OCI-LY3 (cell line): ENCODE measurements at regions not wholly inside any gene's neighbourhood (a gene's known extent, or its start where the extent isn't known, plus 50 kb on each side); places are given as distances from the start of the nearest gene placed in this dataset.
A peak's percentile ranks its signal among the peaks of the same experiment; 100 is the strongest.

Source experiments
- H2AFZ ChIP-seq: fragments of 200-600, 300-600 bp; shearing (Covaris generic); 2 replicates; pipeline ENCODE4 v1.6.0; 2014; ENCODE audit warnings: antibody characterized with exemption, low read depth, low read length
- H3K27ac ChIP-seq: fragments of 200-600, 300-600 bp; sonication (generic); 2 replicates; pipeline ENCODE4 v1.5.1; 2014; ENCODE audit warnings: mild to moderate bottlenecking, low read length, moderate library complexity, mixed read lengths
- H3K27me3 ChIP-seq: fragments of 200-600, 300-600 bp; sonication (generic); 2 replicates; pipeline ENCODE4 v1.6.1; 2014; ENCODE audit warnings: low read depth, low read length, mixed read lengths
- H3K36me3 ChIP-seq: fragments of 200-600, 300-600 bp; sonication (generic); replicated peaks from 2 replicates; pipeline ENCODE3; 2014; ENCODE audit warnings: low read depth, low read length, mixed read lengths
- H3K4me1 ChIP-seq: fragments of 300-600, 200-600 bp; sonication (generic); 2 replicates; pipeline ENCODE4 v1.6.1; 2014; ENCODE audit warnings: low read length, mixed read lengths
- H3K4me2 ChIP-seq: fragments of 200-600, 300-600 bp; sonication (generic); 2 replicates; pipeline ENCODE4 v1.6.1; 2014; ENCODE audit warnings: low read length, mixed read lengths
- H3K4me3 ChIP-seq: fragments of 300-600, 200-600 bp; sonication (generic); 2 replicates; pipeline ENCODE4 v1.5.1; 2014; ENCODE audit warnings: antibody characterized with exemption, mild to moderate bottlenecking, low read length, moderate library complexity
- H3K79me2 ChIP-seq: fragments of 300-600, 200-600 bp; shearing (Covaris generic); 2 replicates; pipeline ENCODE4 v1.6.1; 2014; ENCODE audit warnings: mild to moderate bottlenecking, low read length, mixed read lengths
- H3K9ac ChIP-seq: fragments of 300-600, 200-600 bp; shearing (Covaris generic); 2 replicates; pipeline ENCODE4 v1.6.0; 2014; ENCODE audit warnings: mild to moderate bottlenecking, low read length, moderate library complexity
- H3K9me3 ChIP-seq: fragments of 200-600, 300-600 bp; shearing (Covaris generic); 2 replicates; pipeline ENCODE4 v1.6.1; 2014; ENCODE audit warnings: low read length, mixed read lengths; ENCODE audit not compliant: insufficient read depth
- H4K20me1 ChIP-seq: fragments of 200-600, 300-600 bp; sonication (generic); 2 replicates; pipeline ENCODE4 v1.6.1; 2016; ENCODE audit warnings: low read length, mixed read lengths; ENCODE audit not compliant: insufficient read depth
- EZH2phosphoT487 ChIP-seq: fragments of 200-600 bp; shearing (Covaris generic); IDR thresholded peaks from 2 replicates; pipeline ENCODE4 v1.6.1; 2018; ENCODE audit warnings: antibody characterized with exemption, mixed run types, low read depth
- TF ChIP-seq, protein P1 (sequence below): fragments of 200-600, 300-600 bp; sonication (generic); IDR thresholded peaks from 2 replicates; pipeline ENCODE4 v1.5.1; 2014; ENCODE audit warnings: antibody characterized with exemption, low read length, low read depth

DNA sequence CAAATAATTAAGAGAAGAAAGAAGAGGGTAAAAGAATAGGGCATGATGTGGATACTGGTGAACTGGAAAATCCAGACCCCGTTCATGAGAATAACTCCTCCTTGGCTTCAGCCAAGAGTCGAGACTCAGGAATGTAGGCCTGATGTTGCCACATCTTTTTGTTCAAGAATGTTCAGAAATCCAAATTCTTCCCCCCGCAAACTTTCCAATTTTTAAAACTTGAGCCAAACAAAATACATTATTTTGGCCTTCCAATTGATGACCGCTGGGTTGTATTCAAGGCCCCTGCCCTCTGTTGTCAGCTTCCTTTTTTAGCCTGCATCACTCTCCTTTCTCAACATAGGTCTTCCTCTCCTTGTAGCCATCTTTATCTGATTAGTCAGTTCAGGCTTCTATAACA lies 106.1 kb downstream of the TNFAIP3 start:
- H3K4me1 ChIP-seq: peaks cover 18% of the 10 kb centered on the region
- no peaks in the 10 kb centered on the region for H4K20me1 ChIP-seq
- H3K4me2 ChIP-seq: no peak overlapping the region
- H3K9me3 ChIP-seq: no peaks in the 10 kb centered on the region
- no peaks in the 10 kb centered on the region for H3K79me2 ChIP-seq
- no peak overlapping the region for H2AFZ ChIP-seq
- H3K27me3 ChIP-seq: no peaks in the 10 kb centered on the region
- H3K27ac ChIP-seq: no peak overlapping the region
- no peak overlapping the region for H3K4me3 ChIP-seq
- H3K36me3 ChIP-seq: no peaks in the 10 kb centered on the region
- TF ChIP-seq, protein P1, sequence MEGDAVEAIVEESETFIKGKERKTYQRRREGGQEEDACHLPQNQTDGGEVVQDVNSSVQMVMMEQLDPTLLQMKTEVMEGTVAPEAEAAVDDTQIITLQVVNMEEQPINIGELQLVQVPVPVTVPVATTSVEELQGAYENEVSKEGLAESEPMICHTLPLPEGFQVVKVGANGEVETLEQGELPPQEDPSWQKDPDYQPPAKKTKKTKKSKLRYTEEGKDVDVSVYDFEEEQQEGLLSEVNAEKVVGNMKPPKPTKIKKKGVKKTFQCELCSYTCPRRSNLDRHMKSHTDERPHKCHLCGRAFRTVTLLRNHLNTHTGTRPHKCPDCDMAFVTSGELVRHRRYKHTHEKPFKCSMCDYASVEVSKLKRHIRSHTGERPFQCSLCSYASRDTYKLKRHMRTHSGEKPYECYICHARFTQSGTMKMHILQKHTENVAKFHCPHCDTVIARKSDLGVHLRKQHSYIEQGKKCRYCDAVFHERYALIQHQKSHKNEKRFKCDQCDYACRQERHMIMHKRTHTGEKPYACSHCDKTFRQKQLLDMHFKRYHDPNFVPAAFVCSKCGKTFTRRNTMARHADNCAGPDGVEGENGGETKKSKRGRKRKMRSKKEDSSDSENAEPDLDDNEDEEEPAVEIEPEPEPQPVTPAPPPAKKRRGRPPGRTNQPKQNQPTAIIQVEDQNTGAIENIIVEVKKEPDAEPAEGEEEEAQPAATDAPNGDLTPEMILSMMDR: no peak
- TF ChIP-seq EZH2phosphoT487: no peak
- no peak overlapping the region for H3K9ac ChIP-seq

DNA sequence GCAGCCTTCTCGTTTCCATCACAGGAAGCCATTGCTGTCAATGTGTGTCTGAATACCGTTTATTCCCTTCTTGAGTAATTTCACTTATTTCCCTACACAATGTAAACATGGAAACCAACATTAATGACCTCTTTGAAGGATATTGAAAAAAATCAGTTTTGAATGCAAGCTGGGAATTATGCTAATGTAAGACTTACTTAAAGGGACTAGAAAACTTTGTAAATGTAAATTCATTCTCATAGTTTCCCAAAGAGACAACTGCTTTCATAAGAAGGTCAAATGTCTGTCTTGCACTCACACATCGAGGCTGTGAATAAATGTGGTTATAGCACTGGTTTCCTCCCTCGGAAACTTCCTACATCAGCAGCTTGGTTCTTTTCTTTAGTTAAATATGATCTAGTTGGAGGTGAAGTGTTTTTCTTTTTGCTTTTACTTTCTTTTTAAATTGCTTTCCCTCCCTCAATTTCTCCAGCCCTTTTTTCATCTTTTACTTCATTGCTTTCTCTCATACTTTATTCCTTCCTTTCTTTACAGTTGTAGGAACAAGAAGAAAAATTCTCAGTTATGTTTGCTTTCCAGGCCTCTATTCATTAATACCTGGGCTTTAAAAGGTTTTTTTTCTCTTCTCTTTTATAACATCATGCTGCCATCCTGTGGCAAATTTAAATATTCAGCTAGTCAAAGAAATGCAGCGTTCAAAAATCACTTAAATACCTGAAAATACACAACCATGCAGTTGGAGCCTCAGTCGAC lies 108.3 kb downstream of the TNFAIP3 start:
- no peak overlapping the region; the same call in 1 of the 2 replicates for H3K9ac ChIP-seq
- no peaks in the 10 kb centered on the region for H4K20me1 ChIP-seq
- H3K79me2 ChIP-seq: no peaks in the 10 kb centered on the region
- H3K36me3 ChIP-seq: no peaks in the 10 kb centered on the region
- H3K4me3 ChIP-seq: 0 out of 2 replicates have a peak overlapping the region, but pooled peaks have one; percentile 20
- no peak for TF ChIP-seq EZH2phosphoT487
- TF ChIP-seq, protein P1: peak; percentile 62
- no peak overlapping the region for H3K27ac ChIP-seq
- no peaks in the 10 kb centered on the region for H3K27me3 ChIP-seq
- H3K4me1 ChIP-seq: peaks cover 25% of the 10 kb centered on the region
- H3K4me2 ChIP-seq: peak overlapping the region; percentile 46
- peak overlapping the region; percentile 37 for H2AFZ ChIP-seq
- no peaks in the 10 kb centered on the region for H3K9me3 ChIP-seq

DNA sequence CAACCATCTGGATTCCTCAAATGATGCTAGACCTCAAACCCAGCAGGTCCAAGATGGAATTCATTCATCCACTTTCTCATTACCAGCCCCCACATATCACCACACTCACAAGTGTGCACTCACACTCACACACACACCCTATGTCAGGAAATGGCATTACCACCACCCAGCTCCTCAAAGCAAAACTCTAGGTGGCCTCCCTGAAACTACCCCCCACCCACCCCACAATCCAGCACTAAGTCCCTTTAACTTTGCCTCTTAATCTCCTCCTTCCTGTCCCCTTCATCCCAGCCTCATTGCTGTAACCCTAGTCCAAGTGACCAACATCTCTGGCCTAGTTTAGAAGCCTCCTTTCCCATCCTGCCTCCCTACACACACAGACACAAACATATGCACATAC lies 109.4 kb downstream of the TNFAIP3 start:
- Histone ChIP-seq H3K9me3 (no peaks in the 10 kb centered on the region), H4K20me1 (no peaks in the 10 kb centered on the region), H3K27ac (no peak overlapping the region), H3K27me3 (no peaks in the 10 kb centered on the region), H3K4me1 (peaks cover 25% of the 10 kb centered on the region), H3K9ac (no peak overlapping the region), H3K4me2 (no peak overlapping the region), H3K36me3 (no peaks in the 10 kb centered on the region), H3K79me2 (no peaks in the 10 kb centered on the region), H2AFZ (no peak overlapping the region), H3K4me3 (no peak overlapping the region)
- no peak for TF ChIP-seq EZH2phosphoT487
- TF ChIP-seq, protein P1: no peak

DNA sequence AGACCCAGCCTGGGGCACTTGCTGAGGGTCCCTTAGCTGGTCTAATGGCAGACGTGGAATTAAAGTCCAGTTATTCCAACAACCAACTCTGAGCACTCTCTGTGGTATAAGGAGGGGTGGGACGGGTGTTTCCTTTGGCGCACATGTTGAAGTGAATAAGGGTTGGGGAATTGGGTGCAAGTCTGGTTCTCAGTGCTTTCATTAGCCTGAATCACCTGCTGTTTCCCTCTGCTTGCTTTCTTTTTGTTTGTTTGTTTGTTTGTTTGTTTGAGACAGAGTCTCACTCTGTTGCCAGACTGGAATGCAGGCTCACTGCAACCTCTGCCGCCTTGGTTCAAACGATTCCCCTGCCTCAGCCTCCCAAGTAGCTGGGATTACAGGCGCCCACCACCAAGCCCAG lies 110.1 kb downstream of the TNFAIP3 start:
- Histone ChIP-seq H3K79me2 (no peaks in the 10 kb centered on the region), H4K20me1 (no peaks in the 10 kb centered on the region), H3K4me1 (peaks cover 25% of the 10 kb centered on the region), H3K9ac (no peak overlapping the region), H3K36me3 (no peaks in the 10 kb centered on the region), H3K27ac (no peak overlapping the region), H3K4me3 (no peak overlapping the region), H3K4me2 (no peak overlapping the region), H2AFZ (no peak overlapping the region), H3K9me3 (no peaks in the 10 kb centered on the region), H3K27me3 (no peaks in the 10 kb centered on the region)
- no peak for TF ChIP-seq EZH2phosphoT487
- TF ChIP-seq, protein P1: no peak
